HUES6 (cell line): ENCODE measurements at regions not wholly inside any gene's neighbourhood (a gene's known extent, or its start where the extent isn't known, plus 50 kb on each side); places are given as distances from the start of the nearest gene placed in this dataset.
A peak's percentile ranks its signal among the peaks of the same experiment; 100 is the strongest.

Experiments
- H3K27ac ChIP-seq: 2 replicates; pipeline ENCODE4 v1.7.0; 2013; ENCODE audit warnings: low read depth, mild to moderate bottlenecking, low read length, inconsistent platforms
- H3K27me3 ChIP-seq: 2 replicates; pipeline ENCODE4 v1.6.1; 2013; ENCODE audit warnings: low read length; ENCODE audit not compliant: control insufficient read depth, insufficient read depth
- H3K36me3 ChIP-seq: 2 replicates; pipeline ENCODE4 v1.6.1; 2013; ENCODE audit warnings: low read length; ENCODE audit not compliant: control insufficient read depth, insufficient read depth
- H3K4me1 ChIP-seq: 2 replicates; pipeline ENCODE4 v1.6.1; 2013; ENCODE audit warnings: low read length; ENCODE audit not compliant: control insufficient read depth, insufficient read depth
- H3K4me3 ChIP-seq: 2 replicates; pipeline ENCODE4 v1.5.1; 2013; ENCODE audit warnings: low read depth, low read length
- H3K9ac ChIP-seq: one replicate; pipeline ENCODE4 v1.6.1; 2013; ENCODE audit warnings: mild to moderate bottlenecking, low read length
- H3K9me3 ChIP-seq: 2 replicates; pipeline ENCODE4 v1.6.1; 2013; ENCODE audit warnings: low read depth, low read length; ENCODE audit not compliant: control insufficient read depth, insufficient read depth

- Histone ChIP-seq H3K9ac (no peak overlapping the region), H3K27me3 (no peaks in the 10 kb centered on the region), H3K27ac (no peak overlapping the region), H3K4me1 (peaks cover 18% of the 10 kb centered on the region), H3K4me3 (no peak overlapping the region), H3K9me3 (no peaks in the 10 kb centered on the region), H3K36me3 (no peaks in the 10 kb centered on the region)
Observed at GRCh38 chr12:59871779-59872178, 275.9 kb downstream of the SLC16A7 start.

DNA sequence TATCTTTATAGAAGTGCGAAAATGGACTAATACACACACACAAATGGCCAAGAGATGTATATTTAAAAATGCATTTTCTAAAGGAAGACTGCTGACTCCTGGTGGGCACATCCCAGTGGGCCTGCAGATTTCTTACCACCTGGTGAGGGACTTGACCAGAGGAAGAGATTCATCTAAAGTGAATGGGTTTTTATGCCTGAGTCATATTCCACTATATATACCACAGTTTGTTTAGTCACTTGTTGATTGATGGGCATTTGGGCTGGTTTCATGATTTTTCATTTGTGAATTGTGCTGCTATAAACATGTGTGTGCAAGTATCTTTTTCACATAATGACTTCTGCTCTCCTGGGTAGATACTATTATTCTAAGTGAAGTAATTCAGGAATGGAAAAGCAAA, 277.3 kb downstream of the SLC16A7 start:
- Histone ChIP-seq H3K27ac (no peak overlapping the region), H3K9me3 (no peaks in the 10 kb centered on the region), H3K27me3 (no peaks in the 10 kb centered on the region), H3K4me1 (peaks cover 18% of the 10 kb centered on the region), H3K4me3 (no peak overlapping the region), H3K36me3 (no peaks in the 10 kb centered on the region), H3K9ac (no peak overlapping the region)

DNA sequence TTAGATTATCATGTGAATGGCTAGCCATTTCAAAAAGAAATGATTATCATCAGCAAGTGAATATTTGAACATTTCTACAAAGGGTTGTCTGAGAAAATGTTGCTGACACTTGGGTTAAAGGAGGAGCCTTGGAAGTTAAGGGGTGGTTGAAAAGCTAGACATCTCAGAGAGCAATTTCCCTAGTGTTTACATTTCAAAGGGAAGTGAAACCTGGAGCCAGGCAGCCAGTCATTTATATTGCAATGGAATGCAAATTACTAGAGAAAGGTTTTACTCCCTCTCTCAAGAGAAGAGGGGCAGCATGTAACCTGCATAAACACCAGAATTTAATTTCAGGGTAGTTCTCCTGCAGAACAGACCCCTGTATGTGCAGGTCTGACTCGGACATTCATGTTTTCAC, 279.0 kb downstream of the SLC16A7 start:
- H3K27me3 ChIP-seq: no peaks in the 10 kb centered on the region
- H3K9me3 ChIP-seq: no peaks in the 10 kb centered on the region
- H3K9ac ChIP-seq: no peak overlapping the region
- H3K4me3 ChIP-seq: peak overlapping the region; percentile 9; the same call in 1 of the 2 replicates
- H3K36me3 ChIP-seq: no peaks in the 10 kb centered on the region
- H3K27ac ChIP-seq: no peak overlapping the region
- H3K4me1 ChIP-seq: peaks cover 15% of the 10 kb centered on the region

DNA sequence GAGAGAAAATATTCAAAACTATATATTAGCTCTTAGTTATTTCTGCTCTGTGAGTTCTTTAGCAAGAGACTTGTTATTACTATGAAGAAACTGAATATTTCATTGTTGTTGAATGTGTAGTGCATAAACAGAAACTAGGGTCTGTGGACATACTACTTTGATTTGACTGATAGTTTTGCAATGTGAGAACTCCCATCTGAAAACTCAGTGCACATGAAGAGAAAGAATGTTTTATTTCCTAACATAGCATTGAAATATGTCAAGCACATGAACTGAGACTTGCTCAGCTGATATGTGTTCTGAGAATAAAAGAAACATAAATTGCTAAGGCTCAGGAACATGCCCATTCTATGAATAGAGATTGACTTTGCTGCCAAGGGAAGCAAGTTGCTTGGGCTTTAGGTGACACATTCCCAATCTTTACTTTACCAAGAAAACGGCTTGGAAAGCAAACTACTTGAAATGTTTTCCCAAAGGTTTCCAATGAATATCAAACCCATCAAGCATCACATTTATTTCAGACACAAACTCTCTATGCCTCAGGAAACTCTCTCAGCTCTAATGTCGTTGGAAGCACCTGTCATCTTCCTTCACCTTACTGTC, 290.4 kb downstream of the SLC16A7 start:
- no peak overlapping the region for H3K27ac ChIP-seq
- no peak overlapping the region for H3K9ac ChIP-seq
- no peaks in the 10 kb centered on the region for H3K27me3 ChIP-seq
- no peaks in the 10 kb centered on the region for H3K36me3 ChIP-seq
- no peaks in the 10 kb centered on the region for H3K9me3 ChIP-seq
- H3K4me3 ChIP-seq: no peak overlapping the region
- H3K4me1 ChIP-seq: no peaks in the 10 kb centered on the region

- no peak overlapping the region for H3K27ac ChIP-seq
- no peaks in the 10 kb centered on the region for H3K27me3 ChIP-seq
- H3K36me3 ChIP-seq: no peaks in the 10 kb centered on the region
- no peaks in the 10 kb centered on the region for H3K4me1 ChIP-seq
- no peak overlapping the region for H3K9ac ChIP-seq
- no peak overlapping the region for H3K4me3 ChIP-seq
- no peaks in the 10 kb centered on the region for H3K9me3 ChIP-seq
Observed at GRCh38 chr12:59887178-59887577, 291.3 kb downstream of the SLC16A7 start.

GRCh38 chr12:59890896-59891579, 295.2 kb downstream of the SLC16A7 start:
- Histone ChIP-seq H3K27ac (no peak overlapping the region), H3K36me3 (no peaks in the 10 kb centered on the region), H3K4me1 (no peaks in the 10 kb centered on the region), H3K27me3 (no peaks in the 10 kb centered on the region), H3K9ac (no peak overlapping the region), H3K9me3 (no peaks in the 10 kb centered on the region), H3K4me3 (no peak overlapping the region)

DNA sequence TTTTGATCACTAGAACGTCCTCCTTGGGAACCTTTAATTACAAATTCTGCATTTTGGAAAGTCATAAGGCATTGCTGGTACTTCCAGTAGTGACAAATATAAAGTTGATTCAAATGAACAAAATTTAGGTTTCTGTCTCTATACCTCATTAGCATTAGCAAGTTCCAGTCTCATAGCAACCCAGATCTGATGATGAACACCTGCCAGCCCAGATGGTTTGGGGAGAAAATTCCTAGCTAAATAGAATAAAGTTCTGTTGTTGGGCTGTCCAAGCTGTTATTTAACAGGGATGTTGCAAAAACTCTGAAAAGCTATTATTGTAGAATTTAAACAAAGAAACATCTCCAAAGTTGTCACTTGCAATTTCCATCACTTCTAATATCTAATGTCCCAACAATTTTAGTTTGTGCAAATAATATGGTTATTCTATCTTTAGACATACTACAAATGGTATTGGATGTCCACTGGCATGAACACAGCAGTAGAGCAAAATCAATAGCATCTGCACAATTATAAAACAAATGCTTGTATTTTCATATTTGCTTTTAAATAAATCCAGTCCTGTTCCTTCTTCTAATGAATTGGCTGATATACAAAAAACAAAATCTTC, 299.4 kb downstream of the SLC16A7 start:
- no peak overlapping the region for H3K4me3 ChIP-seq
- no peaks in the 10 kb centered on the region for H3K27me3 ChIP-seq
- H3K27ac ChIP-seq: no peak overlapping the region
- no peaks in the 10 kb centered on the region for H3K9me3 ChIP-seq
- no peaks in the 10 kb centered on the region for H3K4me1 ChIP-seq
- H3K9ac ChIP-seq: no peak overlapping the region
- H3K36me3 ChIP-seq: no peaks in the 10 kb centered on the region

- Histone ChIP-seq H3K9ac (no peak overlapping the region), H3K27ac (no peak overlapping the region), H3K9me3 (no peaks in the 10 kb centered on the region), H3K36me3 (no peaks in the 10 kb centered on the region), H3K27me3 (no peaks in the 10 kb centered on the region), H3K4me3 (no peak overlapping the region), H3K4me1 (no peaks in the 10 kb centered on the region)
Observed at GRCh38 chr12:59904874-59905521, 309.2 kb downstream of the SLC16A7 start.

DNA sequence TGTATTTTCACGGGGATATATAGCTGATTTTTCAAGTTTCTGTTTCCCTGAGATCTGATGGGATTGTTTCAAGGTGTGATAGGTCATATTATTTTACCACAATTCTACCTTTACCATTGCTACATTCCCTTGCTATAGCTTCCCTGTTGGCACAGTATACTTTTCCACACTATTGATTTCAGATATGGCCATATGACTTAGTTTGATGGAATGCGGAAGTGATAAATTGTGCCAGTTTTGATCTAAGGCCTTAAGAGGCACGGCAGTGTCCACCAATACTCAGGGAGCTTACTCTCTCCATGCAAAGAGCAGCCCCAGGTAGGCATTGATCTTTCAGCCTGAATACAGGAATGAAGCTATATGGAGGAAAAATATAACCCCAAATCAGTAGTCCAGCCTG, 315.7 kb downstream of the SLC16A7 start:
- Histone ChIP-seq H3K9ac (no peak overlapping the region), H3K4me1 (no peaks in the 10 kb centered on the region), H3K36me3 (no peaks in the 10 kb centered on the region), H3K27ac (no peak overlapping the region), H3K9me3 (no peaks in the 10 kb centered on the region), H3K27me3 (no peaks in the 10 kb centered on the region), H3K4me3 (no peak overlapping the region)

GRCh38 chr12:59916988-59917387, 321.2 kb downstream of the SLC16A7 start:
- H3K4me1 ChIP-seq: no peaks in the 10 kb centered on the region
- H3K9me3 ChIP-seq: no peaks in the 10 kb centered on the region
- no peaks in the 10 kb centered on the region for H3K36me3 ChIP-seq
- no peak overlapping the region for H3K9ac ChIP-seq
- H3K27me3 ChIP-seq: no peaks in the 10 kb centered on the region
- H3K27ac ChIP-seq: no peak overlapping the region
- no peak overlapping the region for H3K4me3 ChIP-seq

DNA sequence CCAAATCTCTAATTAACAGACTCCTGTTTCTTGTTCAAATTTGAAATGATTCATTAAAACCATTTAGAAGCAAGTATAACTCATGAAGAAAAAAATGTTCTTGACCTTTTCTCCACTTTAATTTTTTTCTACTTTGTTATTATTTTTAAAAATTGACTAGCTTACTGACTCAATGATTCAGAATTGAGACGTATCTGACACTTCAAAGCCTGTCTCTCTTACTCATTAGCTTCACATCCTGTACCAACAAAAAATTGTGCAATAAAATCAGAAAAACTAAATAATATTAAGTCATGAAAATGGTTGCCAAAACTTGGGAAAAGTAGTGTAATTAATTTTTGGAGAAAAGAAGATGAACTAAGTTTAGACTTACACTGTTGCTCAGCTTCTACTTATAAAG, 331.2 kb downstream of the SLC16A7 start:
- H3K4me3 ChIP-seq: no peak overlapping the region
- H3K36me3 ChIP-seq: no peaks in the 10 kb centered on the region
- no peak overlapping the region for H3K9ac ChIP-seq
- no peaks in the 10 kb centered on the region for H3K27me3 ChIP-seq
- no peak overlapping the region for H3K27ac ChIP-seq
- no peaks in the 10 kb centered on the region for H3K4me1 ChIP-seq
- H3K9me3 ChIP-seq: no peaks in the 10 kb centered on the region
